HepG2 (cell line): ENCODE measurements at regions not wholly inside any gene's neighbourhood (a gene's known extent, or its start where the extent isn't known, plus 50 kb on each side); places are given as distances from the start of the nearest gene placed in this dataset.

Source experiments
- ATAC-seq: fragments of 200-7000 bp; cut with Tn5 transposase; 3 replicates; pipeline ENCODE4 v1.9.1; 2020; ENCODE audit warnings: mild to moderate bottlenecking, moderate library complexity
- BruUV-seq: library from RNA; stranded (reverse); fragments of 400-500 nt; replicated peaks from 2 replicates; lab custom pipeline; 2021; lab: Mats Ljungman, UMichigan
- CTCF ChIA-PET: fragments of 300-600 bp; formaldehyde crosslinking; extraction: SDS; loops from one replicate; lab custom pipeline; 2021; ENCODE audit warnings: low total read pairs, inconsistent platforms, low intra/inter-chr PET ratio; lab: Yijun Ruan, JAX
- POLR2A ChIA-PET: fragments of 350-600 bp; sonication (Branson Sonifier 250); formaldehyde crosslinking; loops from one replicate; lab custom pipeline; 2020; ENCODE audit warnings: antibody characterized with exemption, inconsistent platforms; lab: Yijun Ruan, JAX
- DNase-seq: peaks from one replicate; pipeline ENCODE4 v3.0.0-alpha.2; 2015; ENCODE audit warnings: low spot score
- FAIRE-seq: peaks from 3 replicates; lab custom pipeline; 2011; peaks lifted over from hg19 to GRCh38; lab: Jason Lieb, UNC
- H2AFZ ChIP-seq: one replicate; pipeline ENCODE4 v1.6.1; 2011; ENCODE audit warnings: low read length, inconsistent platforms
- H3K27ac ChIP-seq: fragments of 300-600 bp; 3 replicates; pipeline ENCODE4 v1.8.0; 2011; ENCODE audit warnings: mixed run types, mild to moderate bottlenecking, mixed read lengths, low read length, inconsistent platforms; ENCODE audit not compliant: insufficient read depth; ENCODE audit errors: extremely low read length
- H3K27me3 ChIP-seq, 2 experiments: fragments of 200-600 bp in 1 of 2; 2 replicates in 1 of 2; 3 replicates in 1 of 2; pipeline versions ENCODE4 v1.6.0 to v1.8.0; 2011; ENCODE audit warnings: low read length in 2 of 2, mild to moderate bottlenecking in 2 of 2, moderate library complexity in 2 of 2, inconsistent platforms in 1 of 2; ENCODE audit not compliant: insufficient read depth in 2 of 2, control insufficient read depth in 1 of 2
- H3K36me3 ChIP-seq, 2 experiments: fragments of 200-600 bp in 1 of 2; replicated peaks in 1 of 2; 2 replicates in 1 of 2; 3 replicates in 1 of 2; pipeline versions ENCODE4 v1.5.1 to v1.8.0; 2011; ENCODE audit warnings: low read length in 2 of 2, inconsistent platforms in 1 of 2; ENCODE audit not compliant: insufficient read depth in 2 of 2, control insufficient read depth in 1 of 2
- H3K4me1 ChIP-seq: 2 replicates; pipeline ENCODE4 v1.5.1; 2012; ENCODE audit warnings: low read length, inconsistent platforms; ENCODE audit not compliant: insufficient read depth
- H3K4me2 ChIP-seq: 2 replicates; pipeline ENCODE4 v1.6.0; 2011; ENCODE audit warnings: low read depth, low read length, inconsistent platforms
- H3K4me3 ChIP-seq, 3 experiments: fragments of 200-600 bp in 1 of 3; sonication (generic), shearing (Covaris generic) in 1 of 3; replicated peaks in 1 of 3; 2 replicates each; pipeline ENCODE4 v1.5.1; 2011 to 2016; ENCODE audit warnings: low read length in 3 of 3, inconsistent platforms in 2 of 3, low read depth in 2 of 3, mild to moderate bottlenecking in 2 of 3, control low read depth in 1 of 3, mixed read lengths in 1 of 3; ENCODE audit not compliant: insufficient read depth in 1 of 3
- H3K79me2 ChIP-seq: one replicate; pipeline ENCODE4 v1.6.1; 2011; ENCODE audit warnings: low read length, inconsistent platforms; ENCODE audit not compliant: insufficient read depth
- H3K9ac ChIP-seq: 2 replicates; pipeline ENCODE4 v1.6.0; 2011; ENCODE audit warnings: mild to moderate bottlenecking, low read depth, low read length, inconsistent platforms; ENCODE audit not compliant: insufficient read depth
- H3K9me3 ChIP-seq: 2 replicates; pipeline ENCODE4 v1.5.1; 2012; ENCODE audit warnings: mild to moderate bottlenecking, low read length
- H4K20me1 ChIP-seq: 2 replicates; pipeline ENCODE4 v1.6.0; 2011; ENCODE audit warnings: inconsistent platforms, mild to moderate bottlenecking, low read length, moderate library complexity; ENCODE audit not compliant: insufficient read depth
- ATF7-NPFF ChIP-seq: sonication (generic); formaldehyde crosslinking; IDR thresholded peaks from 2 replicates; pipeline ENCODE4 v1.8.1; 2023; ENCODE audit warnings: mild to moderate bottlenecking, low read depth, missing genetic modification reagents, moderate library complexity
- DNMT3B ChIP-seq: conservative IDR thresholded peaks from 2 replicates; pipeline ENCODE4 v1.6.1; 2016; ENCODE audit warnings: missing biosample characterization, control low read depth
- FOXP1 ChIP-seq, 2 experiments: fragments of 450-650 bp in 1 of 2; IDR thresholded peaks; 2 replicates each; pipeline ENCODE4 v1.6.1; 2017 to 2018; ENCODE audit warnings: antibody characterized with exemption in 1 of 2
- SOX13 ChIP-seq, 3 experiments: fragments of 450-650 bp in 1 of 3; sonication (generic) in 1 of 3; formaldehyde crosslinking in 1 of 3; IDR thresholded peaks in 2 of 3; conservative IDR thresholded peaks in 1 of 3; 2 replicates each; pipeline versions ENCODE4 v1.5.0 to v1.6.1; 2016 to 2020; ENCODE audit warnings: antibody characterized with exemption in 1 of 3, mild to moderate bottlenecking in 1 of 3, missing compliant biosample characterization in 1 of 3, missing genetic modification reagents in 1 of 3, moderate library complexity in 1 of 3
- TSC22D2 ChIP-seq: sonication (generic); formaldehyde crosslinking; IDR thresholded peaks from 2 replicates; pipeline ENCODE4 v1.5.1; 2020; ENCODE audit warnings: missing genetic modification reagents, mild to moderate bottlenecking, borderline replicate concordance
- ZBTB21 ChIP-seq: sonication (generic); formaldehyde crosslinking; IDR thresholded peaks from 2 replicates; pipeline ENCODE4 v1.4.0; 2020; ENCODE audit warnings: missing genetic modification reagents
- ZFP36L2 ChIP-seq: sonication (generic); formaldehyde crosslinking; IDR thresholded peaks from 2 replicates; pipeline ENCODE4 v1.4.0; 2020; ENCODE audit warnings: missing genetic modification reagents
- ZNF256 ChIP-seq: sonication (generic); formaldehyde crosslinking; conservative IDR thresholded peaks from 2 replicates; pipeline ENCODE4 v1.4.0; 2020; ENCODE audit warnings: missing genetic modification reagents
- ZNF430 ChIP-seq: sonication (generic); formaldehyde crosslinking; IDR thresholded peaks from 2 replicates; pipeline ENCODE4 v1.9.0; 2021; ENCODE audit warnings: mild to moderate bottlenecking, missing genetic modification reagents
- ZNF589 ChIP-seq: sonication (generic); formaldehyde crosslinking; conservative IDR thresholded peaks from 2 replicates; pipeline ENCODE4 v1.8.0; 2022; ENCODE audit warnings: mild to moderate bottlenecking, moderate library complexity, missing genetic modification reagents
- ZSCAN12 ChIP-seq: sonication (generic); formaldehyde crosslinking; IDR thresholded peaks from 2 replicates; pipeline ENCODE4 v1.9.0; 2021; ENCODE audit warnings: mild to moderate bottlenecking, missing genetic modification reagents
- ZZZ3 ChIP-seq: sonication (generic); formaldehyde crosslinking; IDR thresholded peaks from 2 replicates; pipeline ENCODE4 v1.4.0; 2020; ENCODE audit warnings: missing genetic modification reagents, mild to moderate bottlenecking, borderline replicate concordance
- WGBS: methylation state at CpG from one replicate; pipeline ENCODE4 v1.1.6; 2017; ENCODE audit warnings: low lambda C conversion rate; 5-methylcytosine and 5-hydroxymethylcytosine counted together
- in situ Hi-C: cut with HindIII; loops from 2 replicates; pipeline ENCODE4 v1.10.0; 2017; ENCODE audit warnings: low pct_unique_long_range_greater_than_20kb; ENCODE audit not compliant: extremely low pct_ligation_motif_present
- intact Hi-C: fragments of 100-400 bp; cut with micrococcal nuclease; formaldehyde crosslinking; loops from one replicate; pipeline ENCODE4 v1.10.0; 2022; ENCODE audit not compliant: unreplicated experiment

DNA sequence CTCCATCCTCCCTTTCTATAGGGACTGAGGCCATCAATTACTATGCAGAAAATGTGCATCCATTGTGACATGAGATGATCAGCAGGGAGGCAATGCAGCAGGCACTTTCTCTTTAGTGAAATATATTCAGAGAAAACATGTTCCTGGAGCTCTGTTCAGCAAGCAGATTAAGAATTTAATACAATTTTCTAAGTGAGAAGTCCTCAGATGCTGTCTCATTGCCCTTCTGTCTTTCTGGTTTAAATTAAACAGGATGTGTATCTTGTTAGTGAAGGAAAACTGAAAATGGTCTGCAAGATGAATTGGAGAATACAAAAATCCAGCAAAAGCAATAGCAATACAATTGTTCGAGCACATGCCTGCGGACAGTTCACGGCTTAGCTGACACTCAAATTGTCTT lies 445.8 kb upstream of the RIOK2 start (continued):
- no peak for TF ChIP-seq SOX13 (IDR thresholded peaks at IDR 0.05)
- TF ChIP-seq SOX13 (CRISPR knock-in tag; conservative IDR thresholded peaks at IDR 0.05 in 1 of 2, IDR thresholded peaks at IDR 0.05 in 1 of 2) = no peak
- TF ChIP-seq DNMT3B (CRISPR knock-in tag) = no peak
- TF ChIP-seq ZNF256 = no peak
- no peak for TF ChIP-seq ZNF430 (CRISPR knock-in tag)
- no peak for TF ChIP-seq ZFP36L2
- no peak for TF ChIP-seq ATF7-NPFF (CRISPR knock-in tag)

DNA sequence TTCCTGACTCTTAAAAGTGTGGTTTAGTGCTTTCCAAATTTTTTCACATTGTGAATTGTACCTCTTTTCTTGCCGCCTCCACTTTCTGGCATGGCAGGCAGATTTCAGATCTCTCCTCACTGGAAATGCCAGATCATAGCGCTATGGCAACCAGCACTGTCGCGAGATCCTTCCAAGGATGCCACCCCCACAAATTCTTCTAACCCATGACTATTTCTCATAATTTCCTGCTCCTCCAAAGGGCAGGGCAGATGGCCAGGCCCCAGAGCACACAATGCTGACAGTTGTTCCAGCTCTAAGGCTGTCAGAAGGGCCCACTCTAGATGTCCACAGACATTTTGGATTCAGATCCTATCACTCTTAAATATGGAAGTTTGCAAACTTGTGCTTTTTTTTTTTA lies 446.2 kb upstream of the RIOK2 start:
- ChIA-PET CTCF (no interaction called here), POLR2A (no interaction called here)
- Histone ChIP-seq H3K36me3 (no peaks in the 10 kb centered on the region), H2AFZ (no peak overlapping the region), H3K27me3 (no peaks in the 10 kb centered on the region), H3K27ac (no peak overlapping the region), H3K9ac (no peak overlapping the region), H3K4me3 (no peak overlapping the region), H3K4me2 (no peak overlapping the region), H3K9me3 (peaks cover 26% of the 10 kb centered on the region), H3K79me2 (no peaks in the 10 kb centered on the region), H4K20me1 (no peaks in the 10 kb centered on the region), H3K4me1 (no peaks in the 10 kb centered on the region)
- in situ Hi-C loops = no loop called here
- no peak for ATAC-seq
- TF ChIP-seq ZSCAN12 = no peak
- DNase-seq = no peak
- intact Hi-C loops = no loop called here
- WGBS = 38% methylated on average over 4 of the region's 4 CpGs
- no TSS peak for BruUV-seq
- no peak for FAIRE-seq

DNA sequence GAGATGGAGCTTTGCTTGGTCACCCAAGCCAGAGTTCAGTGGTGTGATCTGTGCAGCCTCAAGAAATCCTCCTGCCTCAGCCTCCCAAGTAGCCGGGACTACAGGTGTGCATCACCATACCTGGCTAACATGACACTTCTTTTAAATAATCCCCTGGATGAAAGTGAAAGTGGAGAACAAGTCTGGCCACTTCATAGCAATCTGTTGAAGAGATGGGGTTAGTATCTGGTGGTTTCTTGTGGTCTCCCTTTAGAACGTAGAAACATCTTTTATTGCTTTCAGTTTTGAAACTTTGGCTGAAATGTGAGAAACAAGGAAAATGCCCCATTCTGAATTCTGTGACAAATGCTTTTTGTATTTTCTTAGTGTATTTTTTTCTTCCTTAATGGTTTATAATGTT lies 452.5 kb upstream of the RIOK2 start:
- Histone ChIP-seq H3K36me3 (no peaks in the 10 kb centered on the region), H3K4me1 (no peaks in the 10 kb centered on the region), H3K79me2 (no peaks in the 10 kb centered on the region), H3K27me3 (no peaks in the 10 kb centered on the region), H3K4me3 (no peak overlapping the region), H3K9ac (no peak overlapping the region), H2AFZ (no peak overlapping the region), H3K9me3 (peaks cover 20% of the 10 kb centered on the region), H3K27ac (no peak overlapping the region), H3K4me2 (no peak overlapping the region), H4K20me1 (no peaks in the 10 kb centered on the region)
- TF ChIP-seq ZNF589 = no peak
- no peak for TF ChIP-seq TSC22D2 (CRISPR knock-in tag)
- no peak for TF ChIP-seq FOXP1 (IDR thresholded peaks at IDR 0.05)
- no peak for TF ChIP-seq FOXP1 (CRISPR knock-in tag; IDR thresholded peaks at IDR 0.05)
- TF ChIP-seq ZZZ3 (CRISPR knock-in tag) = no peak
- TF ChIP-seq ZBTB21 (CRISPR knock-in tag) = no peak
- no peak for DNase-seq
- POLR2A ChIA-PET = no interaction called here
- no peak for FAIRE-seq
- 3% methylated on average over 2 of the region's 2 CpGs for WGBS
- intact Hi-C loops = no loop called here
- no peak for ATAC-seq
- in situ Hi-C loops = no loop called here
- CTCF ChIA-PET = no interaction called here
- BruUV-seq = no TSS peak
